Neuronal stem cell (in vitro differentiated cells): ENCODE measurements at regions not wholly inside any gene's neighbourhood (a gene's known extent, or its start where the extent isn't known, plus 50 kb on each side); places are given as distances from the start of the nearest gene placed in this dataset.

Experiments used
- DNase-seq: peaks from one replicate; pipeline ENCODE4 v3.0.0-alpha.2; 2013; ENCODE audit warnings: low spot score
- H2AFZ ChIP-seq: one replicate; pipeline ENCODE4 v1.6.1; 2013; ENCODE audit warnings: mild to moderate bottlenecking, low read length, inconsistent platforms
- H2AK5ac ChIP-seq: 2 replicates; pipeline ENCODE4 v1.6.1; 2013; ENCODE audit warnings: low read depth, mild to moderate bottlenecking, inconsistent platforms, low read length, moderate library complexity, mixed read lengths
- H2BK120ac ChIP-seq: 2 replicates; pipeline ENCODE4 v1.6.1; 2013; ENCODE audit warnings: low read depth, mild to moderate bottlenecking, inconsistent platforms, low read length, moderate library complexity, mixed read lengths
- H2BK12ac ChIP-seq: one replicate; pipeline ENCODE4 v1.6.1; 2013; ENCODE audit warnings: low read length, inconsistent platforms
- H2BK15ac ChIP-seq: 2 replicates; pipeline ENCODE4 v1.6.1; 2013; ENCODE audit warnings: mild to moderate bottlenecking, low read length, inconsistent platforms, mixed read lengths
- H2BK5ac ChIP-seq: one replicate; pipeline ENCODE4 v1.6.1; 2013; ENCODE audit warnings: inconsistent platforms, mild to moderate bottlenecking, low read length, moderate library complexity
- H3K14ac ChIP-seq: one replicate; pipeline ENCODE4 v1.6.1; 2013; ENCODE audit warnings: low read length, inconsistent platforms
- H3K18ac ChIP-seq: 2 replicates; pipeline ENCODE4 v1.6.1; 2013; ENCODE audit warnings: low read length, inconsistent platforms
- H3K23ac ChIP-seq: 2 replicates; pipeline ENCODE4 v1.6.1; 2013; ENCODE audit warnings: low read depth, mild to moderate bottlenecking, mixed read lengths, low read length, inconsistent platforms; ENCODE audit not compliant: poor library complexity
- H3K27ac ChIP-seq: replicated peaks from 3 replicates; pipeline ENCODE4 v1.5.1; 2013; ENCODE audit warnings: low read length, inconsistent platforms
- H3K27me3 ChIP-seq, 3 experiments: 2 replicates each; pipeline ENCODE4 v1.6.1; 2013; ENCODE audit warnings: low read length in 3 of 3, mild to moderate bottlenecking in 2 of 3, inconsistent platforms in 1 of 3, low read depth in 1 of 3, mixed read lengths in 1 of 3, moderate library complexity in 1 of 3; ENCODE audit not compliant: control insufficient read depth in 3 of 3, insufficient read depth in 3 of 3
- H3K36me3 ChIP-seq, 2 donors: replicated peaks in 1 of 2; 2 replicates each; pipeline ENCODE4 v1.6.1; 2013; ENCODE audit warnings: low read length in 2 of 2; ENCODE audit not compliant: control insufficient read depth in 2 of 2, insufficient read depth in 2 of 2
- H3K4ac ChIP-seq: 2 replicates; pipeline ENCODE4 v1.6.1; 2013; ENCODE audit warnings: inconsistent platforms, mild to moderate bottlenecking, low read length, moderate library complexity
- H3K4me1 ChIP-seq, 2 donors: 1 replicate in 1 of 2; 2 replicates in 1 of 2; pipeline ENCODE4 v1.6.1; 2013; ENCODE audit warnings: low read length in 2 of 2, low read depth in 1 of 2; ENCODE audit not compliant: control insufficient read depth in 2 of 2, insufficient read depth in 1 of 2
- H3K4me2 ChIP-seq: one replicate; pipeline ENCODE4 v1.6.1; 2013; ENCODE audit warnings: mild to moderate bottlenecking, low read length, inconsistent platforms; ENCODE audit not compliant: insufficient read depth, poor library complexity, severe bottlenecking
- H3K4me3 ChIP-seq, 2 donors: 2 replicates each; pipeline ENCODE4 v1.5.1; 2013; ENCODE audit warnings: low read length in 2 of 2, mild to moderate bottlenecking in 2 of 2, inconsistent platforms in 1 of 2, moderate library complexity in 1 of 2
- H3K79me1 ChIP-seq: one replicate; pipeline ENCODE4 v1.6.1; 2013; ENCODE audit warnings: low read depth, mild to moderate bottlenecking, inconsistent platforms, low read length, moderate library complexity
- H3K9ac ChIP-seq: one replicate; pipeline ENCODE4 v1.6.1; 2013; ENCODE audit warnings: mild to moderate bottlenecking, low read depth, low read length, inconsistent platforms; ENCODE audit not compliant: poor library complexity
- H3K9me3 ChIP-seq, 2 donors: replicated peaks in 1 of 2; 2 replicates each; pipeline versions ENCODE3 to v1.6.1; 2013; ENCODE audit warnings: low read length in 2 of 2, mild to moderate bottlenecking in 2 of 2, inconsistent platforms in 1 of 2, low read depth in 1 of 2, mixed read lengths in 1 of 2, moderate library complexity in 1 of 2; ENCODE audit not compliant: control insufficient read depth in 2 of 2, insufficient read depth in 1 of 2
- H4K8ac ChIP-seq: one replicate; pipeline ENCODE4 v1.6.1; 2013; ENCODE audit warnings: low read depth, mild to moderate bottlenecking, inconsistent platforms, low read length, moderate library complexity
- H4K91ac ChIP-seq: one replicate; pipeline ENCODE4 v1.6.1; 2013; ENCODE audit warnings: low read length, low read depth, mild to moderate bottlenecking, inconsistent platforms; ENCODE audit not compliant: poor library complexity
- WGBS, 2 donors: extraction: QIAGEN DNeasy Blood & Tissue Kit; methylation state at CpG; one replicate each; pipeline ENCODE4 v1.1.7; 2013; ENCODE audit warnings: missing lambda C conversion rate in 2 of 2, mixed read lengths in 1 of 2; ENCODE audit not compliant: insufficient read length in 2 of 2, insufficient replicate concordance in 1 of 2; ENCODE audit errors: extremely low coverage in 2 of 2; 5-methylcytosine and 5-hydroxymethylcytosine counted together

DNA sequence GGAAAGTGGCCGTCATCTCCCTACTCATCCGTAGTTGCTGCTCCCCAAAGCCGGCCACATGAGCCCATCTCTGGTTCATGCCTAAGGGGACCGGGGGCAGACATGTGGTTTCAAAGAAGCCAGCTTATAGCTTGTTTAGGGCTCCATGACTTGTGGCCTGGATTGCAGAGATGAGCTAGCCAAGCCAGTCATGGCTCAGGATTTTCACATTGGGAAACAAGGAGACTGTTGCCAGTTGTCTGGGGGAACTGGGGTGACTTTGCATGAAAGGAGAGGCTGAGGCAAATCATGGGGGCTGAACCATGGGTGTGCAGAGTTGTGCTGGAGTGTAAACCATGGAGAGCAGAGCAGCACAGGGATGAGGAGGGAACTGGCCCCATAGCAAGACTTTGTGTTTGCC lies 183.0 kb upstream of the APCDD1 start:
- no peak overlapping the region for H3K4ac ChIP-seq
- no peak overlapping the region for H2AFZ ChIP-seq
- no CpG with 5 or more reads among the region's 4 CpGs for WGBS, 2 donors
- H4K91ac ChIP-seq, result no peak overlapping the region
- no peak overlapping the region for H3K9ac ChIP-seq
- no peak overlapping the region for H2BK120ac ChIP-seq
- H3K14ac ChIP-seq, result no peak overlapping the region
- no peak overlapping the region for H3K27ac ChIP-seq
- peaks cover 0 to 9% of the 10 kb centered on the region in 2 donors for H3K4me1 ChIP-seq
- no peak overlapping the region for H2BK15ac ChIP-seq
- no peak overlapping the region for H4K8ac ChIP-seq
- H2BK5ac ChIP-seq, result no peak overlapping the region
- no peaks in the 10 kb centered on the region for H3K36me3 ChIP-seq
- no peak overlapping the region for H3K18ac ChIP-seq
- H2AK5ac ChIP-seq, result no peak overlapping the region
- H2BK12ac ChIP-seq, result no peak overlapping the region
- H3K4me2 ChIP-seq, result no peak overlapping the region
- DNase-seq, result no peak
- no peaks in the 10 kb centered on the region for H3K9me3 ChIP-seq
- H3K27me3 ChIP-seq, result no peaks in the 10 kb centered on the region
- H3K4me3 ChIP-seq, result no peak overlapping the region
- no peak overlapping the region for H3K23ac ChIP-seq
- no peaks in the 10 kb centered on the region for H3K79me1 ChIP-seq

DNA sequence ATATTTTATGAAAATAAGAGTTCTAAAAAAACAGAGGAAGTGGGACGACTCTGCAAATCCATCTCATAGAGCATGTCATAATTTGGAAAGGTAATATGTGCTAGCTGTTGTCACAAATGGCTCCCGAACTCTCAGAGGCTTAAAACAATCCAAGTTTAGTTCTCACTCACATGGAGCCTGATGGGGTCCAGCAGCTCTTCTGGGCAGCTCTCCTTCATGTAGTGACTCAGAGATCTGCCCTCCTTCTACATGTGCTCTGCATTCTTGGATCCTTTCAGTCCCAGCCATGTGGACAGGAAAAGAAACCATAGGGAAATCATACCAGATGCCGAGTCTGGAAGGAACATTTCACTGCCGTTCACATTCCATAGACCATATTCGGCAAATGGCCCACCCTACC lies 180.1 kb upstream of the APCDD1 start:
- Histone ChIP-seq H3K79me1 (no peaks in the 10 kb centered on the region), H3K14ac (no peak overlapping the region), H2BK120ac (no peak overlapping the region), H3K9me3 (no peaks in the 10 kb centered on the region), H4K8ac (no peak overlapping the region), H3K27ac (no peak overlapping the region), H3K4me2 (no peak overlapping the region), H3K4me3 (no peak overlapping the region), H2BK5ac (no peak overlapping the region), H3K27me3 (no peaks in the 10 kb centered on the region), H3K23ac (no peak overlapping the region), H2AK5ac (no peak overlapping the region), H3K36me3 (no peaks in the 10 kb centered on the region), H2BK12ac (no peak overlapping the region), H2AFZ (no peak overlapping the region), H3K9ac (no peak overlapping the region), H2BK15ac (no peak overlapping the region), H3K4ac (no peak overlapping the region), H3K4me1 (peaks cover 0 to 9% of the 10 kb centered on the region in 2 donors), H4K91ac (no peak overlapping the region), H3K18ac (no peak overlapping the region)
- DNase-seq, result no peak
- WGBS, 2 donors, result no CpG with 5 or more reads among the region's 5 CpGs

DNA sequence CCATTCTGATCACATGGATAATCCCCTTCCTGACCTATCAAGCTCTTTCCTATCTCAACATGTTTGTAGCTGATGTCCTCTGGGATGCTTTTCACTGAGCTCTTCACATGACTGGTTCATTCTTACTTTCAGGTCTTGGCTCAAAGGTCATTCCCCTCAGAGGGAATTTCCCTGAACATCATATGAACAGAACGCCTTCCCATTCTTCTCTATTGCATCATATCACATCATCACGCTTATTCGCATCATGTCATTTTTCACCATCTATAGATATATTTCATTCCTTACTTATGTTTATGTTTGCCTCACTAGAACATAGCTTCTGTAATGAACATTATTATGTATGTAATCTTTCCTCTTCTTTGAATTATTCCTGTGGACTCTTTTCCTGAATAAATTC lies 178.9 kb upstream of the APCDD1 start:
- H3K27ac ChIP-seq, result no peak overlapping the region
- H2BK15ac ChIP-seq, result no peak overlapping the region
- H3K4me3 ChIP-seq, result no peak overlapping the region
- H3K4ac ChIP-seq, result no peak overlapping the region
- no peak overlapping the region for H2AK5ac ChIP-seq
- H3K18ac ChIP-seq, result no peak overlapping the region
- WGBS, 2 donors, result 100% methylated on average over 2 of the region's 3 CpGs; no CpG with 5 or more reads in 1 of the 2 donors
- H3K79me1 ChIP-seq, result no peaks in the 10 kb centered on the region
- no peaks in the 10 kb centered on the region for H3K9me3 ChIP-seq
- no peak overlapping the region for H2BK120ac ChIP-seq
- H3K14ac ChIP-seq, result no peak overlapping the region
- H3K23ac ChIP-seq, result no peak overlapping the region
- no peak overlapping the region for H4K91ac ChIP-seq
- no peaks in the 10 kb centered on the region for H3K36me3 ChIP-seq
- no peak overlapping the region for H2BK12ac ChIP-seq
- DNase-seq, result no peak
- no peak overlapping the region for H4K8ac ChIP-seq
- no peak overlapping the region for H2BK5ac ChIP-seq
- no peak overlapping the region for H3K4me2 ChIP-seq
- H3K27me3 ChIP-seq, result no peaks in the 10 kb centered on the region
- peaks cover 0 to 3% of the 10 kb centered on the region in 2 donors for H3K4me1 ChIP-seq
- H3K9ac ChIP-seq, result no peak overlapping the region
- no peak overlapping the region for H2AFZ ChIP-seq

DNA sequence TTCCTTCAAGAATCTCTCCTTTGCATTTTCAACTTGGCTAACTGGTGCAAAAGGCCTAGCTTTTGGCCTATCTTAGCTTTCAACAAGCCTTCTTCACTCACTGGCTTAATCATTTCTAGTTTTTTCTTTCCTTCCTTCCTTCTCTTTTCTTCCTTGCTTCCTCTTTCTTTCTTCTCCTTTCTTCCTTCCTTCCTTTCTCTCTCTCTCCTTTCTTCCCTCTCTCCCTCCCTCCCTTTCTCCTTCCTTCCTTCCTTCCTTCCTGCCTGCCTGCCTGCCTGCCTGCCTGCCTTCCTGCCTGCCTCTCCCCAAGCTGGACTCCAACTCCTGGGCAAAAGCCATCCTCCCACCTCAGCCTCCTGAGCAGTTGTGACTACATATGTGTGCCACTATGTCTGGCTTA lies 176.2 kb upstream of the APCDD1 start:
- no peak overlapping the region for H3K4me2 ChIP-seq
- no peak for DNase-seq
- H4K91ac ChIP-seq, result no peak overlapping the region
- no peak overlapping the region for H2BK5ac ChIP-seq
- H3K27me3 ChIP-seq, result no peaks in the 10 kb centered on the region
- H3K27ac ChIP-seq, result no peak overlapping the region
- H2AFZ ChIP-seq, result no peak overlapping the region
- no peak overlapping the region for H2BK15ac ChIP-seq
- no peak overlapping the region for H3K14ac ChIP-seq
- H2BK120ac ChIP-seq, result no peak overlapping the region
- no peaks in the 10 kb centered on the region for H3K36me3 ChIP-seq
- H3K79me1 ChIP-seq, result no peaks in the 10 kb centered on the region
- no peak overlapping the region for H4K8ac ChIP-seq
- H3K9ac ChIP-seq, result no peak overlapping the region
- H3K9me3 ChIP-seq, result no peaks in the 10 kb centered on the region
- H3K4me1 ChIP-seq, result no peaks in the 10 kb centered on the region
- H3K18ac ChIP-seq, result no peak overlapping the region
- H3K4ac ChIP-seq, result no peak overlapping the region
- no peak overlapping the region for H2AK5ac ChIP-seq
- H3K23ac ChIP-seq, result no peak overlapping the region
- H3K4me3 ChIP-seq, result no peak overlapping the region
- H2BK12ac ChIP-seq, result no peak overlapping the region
